ENCODE measurements at regions not wholly inside any gene's neighbourhood (a gene's known extent, or its start where the extent isn't known, plus 50 kb on each side); places are given as distances from the start of the nearest gene placed in this dataset.
"Not testable (repeated sequence)": the region's sequence is repeated elsewhere in the genome, so short reads cannot be mapped to it uniquely, and the experiment has no call there.

GRCh38 chr16:7914748-7915147 lies 582.1 kb downstream of the RBFOX1 start:
- no peak for DNase-seq

- no peak for DNase-seq
Observed at GRCh38 chr16:7912132-7912531, 579.5 kb downstream of the RBFOX1 start.

- no peak for DNase-seq
Observed at GRCh38 chr16:7910116-7910515, 577.5 kb downstream of the RBFOX1 start.

GRCh38 chr16:7888411-7888810 lies 555.8 kb downstream of the RBFOX1 start:
- no peak for DNase-seq

- no peak for DNase-seq
Observed at GRCh38 chr16:7887316-7887715, 554.7 kb downstream of the RBFOX1 start.

- no peak for DNase-seq
Observed at GRCh38 chr16:7871979-7872378, 539.3 kb downstream of the RBFOX1 start.

GRCh38 chr16:7871371-7871770 lies 538.7 kb downstream of the RBFOX1 start:
- DNase-seq = no peak

GRCh38 chr16:7867831-7868230 lies 535.2 kb downstream of the RBFOX1 start:
- DNase-seq = no peak

GRCh38 chr16:7866144-7866543 lies 533.5 kb downstream of the RBFOX1 start:
- DNase-seq = no peak

GRCh38 chr16:7865393-7865792 lies 532.7 kb downstream of the RBFOX1 start:
- DNase-seq = not testable (repeated sequence)

GRCh38 chr16:7861891-7862582 lies 529.4 kb downstream of the RBFOX1 start:
- DNase-seq = no peak

- no peak for DNase-seq
Observed at GRCh38 chr16:7853197-7853596, 520.6 kb downstream of the RBFOX1 start.

- no peak for DNase-seq
Observed at GRCh38 chr16:7849841-7850240, 517.2 kb downstream of the RBFOX1 start.

- DNase-seq = no peak
Observed at GRCh38 chr16:7843261-7843660, 510.6 kb downstream of the RBFOX1 start.

GRCh38 chr16:7839568-7839967 lies 506.9 kb downstream of the RBFOX1 start:
- DNase-seq = no peak

GRCh38 chr16:7834771-7835431 lies 502.3 kb downstream of the RBFOX1 start:
- DNase-seq = no peak

- no peak for DNase-seq
Observed at GRCh38 chr16:7820816-7821215, 488.2 kb downstream of the RBFOX1 start.

GRCh38 chr16:7805686-7806396 lies 473.2 kb downstream of the RBFOX1 start:
- DNase-seq = no peak

GRCh38 chr16:7804635-7805195 lies 472.1 kb downstream of the RBFOX1 start:
- no peak for DNase-seq

GRCh38 chr16:7792346-7792745 lies 459.7 kb downstream of the RBFOX1 start:
- DNase-seq = no peak

GRCh38 chr16:7791028-7791590 lies 458.5 kb downstream of the RBFOX1 start:
- no peak for DNase-seq

GRCh38 chr16:7775072-7775488 lies 442.4 kb downstream of the RBFOX1 start:
- DNase-seq = no peak

GRCh38 chr16:7772722-7773121 lies 440.1 kb downstream of the RBFOX1 start:
- DNase-seq = no peak

All from activated CD8-positive, alpha-beta memory T cell treated with anti-CD3 and anti-CD28 coated beads, Interleukin-2, amount 50 U/mL, for 48 hours (primary cell).